ENCODE measurements at regions not wholly inside any gene's neighbourhood (a gene's known extent, or its start where the extent isn't known, plus 50 kb on each side); places are given as distances from the start of the nearest gene placed in this dataset.
"Not testable (repeated sequence)": the region's sequence is repeated elsewhere in the genome, so short reads cannot be mapped to it uniquely, and the experiment has no call there.

- DNase-seq (ENCODE audit: low spot score) = no peak
- in situ Hi-C loops (cut with HindIII; ENCODE audit: low sequenced_read_pairs) = no loop called here
These were observed 597.0 kb downstream of the IQCM start for GRCh38 chr4:149218672-149219071.

DNA sequence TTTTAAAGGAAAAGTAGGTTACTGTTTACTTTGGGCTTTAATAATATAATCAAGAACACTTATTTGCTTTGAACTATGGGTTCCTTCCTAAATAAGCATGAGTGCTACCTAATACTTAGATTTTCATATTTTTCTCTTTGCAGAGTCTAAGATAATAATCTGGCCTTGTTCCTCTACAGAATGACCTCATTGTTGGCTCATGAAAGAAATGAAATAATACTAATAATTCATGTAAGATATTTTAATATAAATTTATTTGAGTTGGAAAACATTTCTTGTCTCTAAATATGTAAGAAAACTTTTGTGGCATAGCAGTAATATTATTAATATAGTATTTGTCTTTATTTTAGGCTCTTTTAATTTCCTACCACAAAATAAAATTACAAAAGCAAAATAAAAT, 601.3 kb downstream of the IQCM start:
- in situ Hi-C loops (cut with HindIII; ENCODE audit: low sequenced_read_pairs) = no loop called here
- DNase-seq (ENCODE audit: low spot score) = no peak

DNA sequence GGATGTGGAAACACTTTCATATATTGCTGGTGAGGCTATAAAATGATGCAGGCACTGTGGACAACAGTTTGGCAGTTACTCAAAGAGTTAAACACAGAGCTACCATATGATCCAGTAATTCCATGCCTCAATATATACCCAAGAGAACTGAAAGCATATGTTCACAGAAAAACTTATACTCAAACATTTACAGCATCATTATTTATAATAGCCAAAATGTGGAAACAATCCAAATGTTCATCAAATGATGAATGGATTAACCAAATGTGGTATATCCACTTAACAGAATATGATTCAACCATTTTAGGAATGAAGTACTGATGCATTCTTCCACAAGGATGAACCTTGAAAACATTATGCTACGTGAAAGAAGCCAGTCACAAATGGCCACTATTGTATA, 603.8 kb downstream of the IQCM start:
- no peak for DNase-seq (ENCODE audit: low spot score)
- in situ Hi-C loops (cut with HindIII; ENCODE audit: low sequenced_read_pairs) = no loop called here

DNA sequence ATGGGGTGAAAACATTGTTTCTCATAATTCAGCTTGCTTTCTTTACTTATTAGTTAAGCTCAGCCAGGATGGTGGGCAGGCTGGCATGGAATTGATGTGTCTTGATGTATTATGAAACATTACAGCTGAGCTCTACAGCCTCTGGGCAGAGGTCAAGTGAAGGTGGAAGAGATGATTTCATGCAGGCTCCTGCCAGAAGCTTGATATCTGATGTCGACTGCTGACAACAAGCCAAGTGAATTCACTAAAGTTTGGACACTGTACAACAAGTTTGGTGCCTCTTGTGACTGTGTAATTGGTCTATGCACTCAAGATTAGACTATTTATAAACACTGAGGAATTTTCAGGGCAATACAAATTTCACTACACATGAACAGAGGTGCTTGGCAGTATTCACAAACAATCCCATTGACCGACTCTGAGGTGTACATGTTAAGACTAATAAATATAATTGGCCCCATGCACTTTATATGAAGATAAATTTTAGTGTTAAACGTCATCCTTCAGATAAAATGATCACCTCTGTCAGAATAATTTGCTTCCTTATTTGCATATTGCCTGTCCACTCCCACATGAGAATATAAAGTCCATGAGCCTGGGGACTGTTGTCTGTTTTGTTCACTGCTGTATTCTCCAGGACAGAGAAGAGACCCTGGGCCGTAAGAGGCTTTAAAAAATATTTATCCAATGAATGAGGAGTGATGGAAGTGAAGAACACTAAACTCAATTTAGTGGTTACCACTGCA, 612.2 kb downstream of the IQCM start:
- DNase-seq (ENCODE audit: low spot score) = no peak
- in situ Hi-C loops (cut with HindIII; ENCODE audit: low sequenced_read_pairs) = no loop called here

DNA sequence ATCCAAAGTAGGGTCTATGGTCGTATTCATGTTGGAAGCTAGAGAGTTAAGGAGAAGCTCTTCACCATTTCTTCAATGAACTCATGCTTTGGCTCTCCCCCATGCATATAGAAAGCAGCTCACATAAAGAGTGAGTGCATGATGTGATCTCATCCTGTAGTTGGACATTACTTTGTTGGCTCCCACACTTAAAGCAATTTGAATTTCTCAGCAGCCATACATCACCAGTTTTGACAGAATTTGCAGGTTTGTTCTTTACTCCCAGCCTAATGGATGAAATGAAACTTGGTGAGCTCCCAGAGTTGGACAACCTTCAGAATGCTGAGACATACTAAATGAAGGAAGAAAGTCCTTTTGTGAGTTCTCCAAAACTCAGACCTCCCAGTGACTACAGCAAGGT, 613.5 kb downstream of the IQCM start:
- in situ Hi-C loops (cut with HindIII; ENCODE audit: low sequenced_read_pairs) = no loop called here
- DNase-seq (ENCODE audit: low spot score) = no peak

DNA sequence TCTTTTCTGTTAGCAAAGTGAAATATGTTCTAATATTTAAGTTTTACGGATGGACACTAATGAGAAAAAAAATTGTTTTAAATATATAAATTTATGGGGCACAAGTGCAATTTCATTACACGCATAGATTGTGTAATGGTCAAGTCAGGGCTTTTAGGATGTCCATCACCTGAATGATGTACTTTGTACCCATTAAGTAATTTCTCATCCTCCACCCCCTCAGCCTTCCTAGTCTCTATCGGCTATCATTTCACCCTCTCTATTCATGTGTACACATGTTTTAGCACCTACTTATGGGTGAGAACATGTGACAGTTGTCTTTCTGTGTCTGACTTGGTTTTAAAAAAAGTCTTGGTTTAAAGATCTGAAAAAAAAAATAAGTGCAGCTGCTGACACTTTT, 616.0 kb downstream of the IQCM start:
- in situ Hi-C loops (cut with HindIII; ENCODE audit: low sequenced_read_pairs) = no loop called here
- no peak for DNase-seq (ENCODE audit: low spot score)

DNA sequence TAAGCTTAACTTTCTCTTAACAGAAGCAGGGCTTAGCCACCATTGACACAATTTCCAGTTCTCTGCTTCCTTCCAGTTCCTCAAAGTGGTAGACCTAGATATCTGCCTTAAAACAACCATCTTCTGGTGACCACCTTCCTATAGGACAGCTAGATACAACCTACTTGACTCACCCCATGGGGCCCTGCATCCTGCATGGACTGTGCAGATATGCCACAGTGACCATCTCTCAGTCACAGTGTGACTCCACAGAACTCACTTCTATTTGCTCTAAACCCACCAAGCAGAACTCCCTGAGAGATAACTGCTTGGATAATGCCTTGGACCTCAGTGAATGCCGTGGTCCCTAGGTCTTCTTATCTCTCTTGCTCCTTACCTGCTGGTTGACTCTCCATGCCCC, 621.6 kb downstream of the IQCM start:
- in situ Hi-C loops (cut with HindIII; ENCODE audit: low sequenced_read_pairs) = no loop called here
- DNase-seq (ENCODE audit: low spot score) = no peak

DNA sequence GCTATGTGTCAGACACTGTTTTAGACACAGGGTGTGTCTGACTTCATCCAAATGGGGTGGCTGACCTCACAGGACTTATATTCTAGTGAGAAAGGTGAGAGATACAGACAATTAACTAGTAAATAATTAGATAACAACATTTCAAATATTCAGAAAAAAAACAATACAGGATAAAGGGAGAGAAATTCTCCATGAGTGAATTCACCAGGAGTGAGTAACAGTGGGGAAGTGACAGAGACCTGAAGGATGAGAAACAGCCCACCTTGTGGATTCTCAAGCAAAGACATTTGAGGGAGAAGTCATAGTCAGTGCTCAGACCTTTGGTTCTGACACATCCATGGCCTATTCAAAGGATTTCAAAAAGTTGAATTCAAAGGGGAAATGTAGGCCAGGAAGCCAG, 627.9 kb downstream of the IQCM start:
- in situ Hi-C loops (cut with HindIII; ENCODE audit: low sequenced_read_pairs) = no loop called here
- no peak for DNase-seq (ENCODE audit: low spot score)

DNA sequence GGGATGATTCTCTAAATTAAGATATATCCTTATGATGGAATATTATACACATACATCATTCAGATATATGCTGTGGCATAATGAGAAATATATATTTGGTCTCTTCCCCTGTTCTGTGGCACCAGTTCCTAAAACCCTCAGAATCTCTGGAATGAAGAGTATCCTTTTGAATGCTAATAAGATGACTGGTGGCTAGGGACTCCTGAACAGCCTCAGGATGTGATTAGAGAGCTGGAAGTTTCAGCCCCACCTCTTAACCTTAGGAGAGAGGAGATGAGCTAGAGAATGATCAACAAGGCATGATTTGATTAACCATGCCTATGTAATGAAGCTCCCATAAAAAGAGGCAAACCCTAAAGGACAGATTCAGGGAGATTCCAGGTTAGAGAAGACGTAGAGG, 632.0 kb downstream of the IQCM start:
- DNase-seq (ENCODE audit: low spot score) = no peak

DNA sequence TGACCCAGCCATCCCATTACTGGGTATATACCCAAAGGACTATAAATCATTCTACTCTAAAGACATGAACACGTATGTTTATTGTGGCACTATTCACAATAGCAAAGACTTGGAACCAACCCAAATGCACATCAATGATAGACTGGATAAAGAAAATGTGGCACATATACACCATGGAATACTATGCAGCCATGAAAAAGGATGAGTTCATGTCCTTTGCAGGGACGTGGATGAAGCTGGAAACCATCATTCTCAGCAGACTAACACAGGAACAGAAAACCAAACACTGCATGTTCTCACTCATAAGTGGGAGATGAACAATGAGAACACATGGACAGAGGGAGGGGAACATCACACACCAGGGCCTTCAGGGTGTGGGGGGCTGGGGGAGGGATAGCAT, 634.2 kb downstream of the IQCM start:
- in situ Hi-C loops (cut with HindIII; ENCODE audit: low sequenced_read_pairs); DNase-seq (ENCODE audit: low spot score): not testable (repeated sequence)

More for the DNA sequence above, 632.0 kb downstream of the IQCM start:
- in situ Hi-C loops (cut with HindIII; ENCODE audit: low sequenced_read_pairs) = no loop called here

DNA sequence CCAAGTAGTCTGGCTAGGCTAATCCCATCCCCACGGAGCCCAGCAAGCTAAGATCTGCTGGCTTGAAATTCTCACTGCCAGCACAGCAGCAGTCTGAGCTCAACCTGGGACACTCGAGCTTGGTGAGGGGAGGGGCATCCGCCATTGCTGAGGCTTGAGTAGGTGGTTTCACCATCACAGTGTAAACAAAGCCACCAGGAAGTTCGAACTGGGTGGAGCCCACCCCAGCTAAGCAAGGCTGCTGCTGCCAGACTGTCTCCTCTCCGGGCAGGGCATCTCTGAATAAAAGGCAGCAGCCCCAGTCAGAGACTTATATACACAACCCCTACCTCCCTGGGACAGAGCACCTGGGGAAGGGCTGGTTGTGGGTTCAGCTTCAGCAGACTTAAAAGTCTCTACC, 639.6 kb downstream of the IQCM start:
- DNase-seq (ENCODE audit: low spot score) = no peak
- in situ Hi-C loops (cut with HindIII; ENCODE audit: low sequenced_read_pairs) = no loop called here

GRCh38 chr4:149175549-149175948, 640.1 kb downstream of the IQCM start:
- no peak for DNase-seq (ENCODE audit: low spot score)
- in situ Hi-C loops (cut with HindIII; ENCODE audit: low sequenced_read_pairs) = no loop called here

- no peak for DNase-seq (ENCODE audit: low spot score)
- in situ Hi-C loops (cut with HindIII; ENCODE audit: low sequenced_read_pairs) = no loop called here
These were observed 642.2 kb downstream of the IQCM start for GRCh38 chr4:149173241-149174013.

DNA sequence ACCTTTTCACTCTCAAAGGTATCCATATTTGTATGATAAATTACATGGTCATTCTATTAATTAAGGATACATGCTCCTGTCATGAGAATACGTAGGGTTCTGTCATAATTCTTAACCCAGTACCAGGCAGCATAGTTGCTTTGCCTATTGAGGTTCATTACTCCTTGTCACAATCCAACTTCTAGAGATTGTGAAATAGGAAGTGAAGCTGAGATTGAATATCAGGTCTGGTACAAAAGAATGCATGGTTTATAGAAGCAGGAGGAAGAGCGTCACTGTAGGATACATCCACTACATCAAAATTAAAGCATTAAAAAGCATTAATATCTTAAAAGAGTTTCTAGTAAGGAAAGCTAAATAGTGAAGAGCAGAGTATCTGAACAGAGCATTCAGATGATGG, 647.0 kb downstream of the IQCM start:
- in situ Hi-C loops (cut with HindIII; ENCODE audit: low sequenced_read_pairs) = no loop called here
- no peak for DNase-seq (ENCODE audit: low spot score)

GRCh38 chr4:149166876-149167275, 648.8 kb downstream of the IQCM start:
- no peak for DNase-seq (ENCODE audit: low spot score)
- in situ Hi-C loops (cut with HindIII; ENCODE audit: low sequenced_read_pairs) = no loop called here

- in situ Hi-C loops (cut with HindIII; ENCODE audit: low sequenced_read_pairs) = no loop called here
- DNase-seq (ENCODE audit: low spot score) = no peak
These were observed 649.3 kb downstream of the IQCM start for GRCh38 chr4:149166365-149166764.

GRCh38 chr4:149164282-149164681, 651.4 kb downstream of the IQCM start:
- DNase-seq (ENCODE audit: low spot score) = no peak
- in situ Hi-C loops (cut with HindIII; ENCODE audit: low sequenced_read_pairs) = no loop called here

DNA sequence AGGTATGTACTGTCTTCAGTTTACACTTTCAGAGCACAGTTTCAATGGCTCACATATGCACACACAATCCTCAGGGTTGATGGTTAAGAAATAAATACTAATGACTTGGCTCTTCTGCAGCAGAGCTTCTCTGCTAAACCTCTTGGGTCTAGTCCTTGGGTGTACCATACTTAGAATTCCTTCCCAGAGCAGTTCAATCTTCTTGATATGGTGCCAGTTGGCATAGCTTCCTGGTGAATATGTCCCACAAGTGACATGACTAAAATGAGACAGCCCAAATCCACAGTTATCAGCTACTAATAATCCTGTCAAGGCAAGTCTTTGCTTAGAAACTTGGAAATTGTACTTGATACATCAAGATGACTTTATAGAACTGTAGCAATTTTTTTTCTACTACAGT, 654.4 kb downstream of the IQCM start:
- in situ Hi-C loops (cut with HindIII; ENCODE audit: low sequenced_read_pairs) = no loop called here
- no peak for DNase-seq (ENCODE audit: low spot score)

DNA sequence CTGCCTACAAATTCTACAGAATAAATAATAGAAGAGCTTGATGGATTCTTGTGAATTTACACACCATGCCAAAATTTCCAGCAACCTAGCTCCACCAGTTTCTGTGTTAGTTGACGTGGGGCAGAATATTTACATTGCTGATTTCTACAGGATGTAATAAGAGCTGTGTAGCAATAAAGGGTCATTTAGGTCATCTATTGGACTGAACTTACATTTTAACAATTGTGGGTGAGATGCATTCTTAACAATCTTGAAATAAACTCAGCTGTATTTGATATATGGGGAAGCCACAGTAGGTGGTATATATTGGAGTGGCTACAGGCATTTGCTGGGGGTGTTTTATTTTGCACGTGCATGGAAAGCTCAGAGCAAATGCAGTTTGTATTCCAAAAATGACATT, 655.3 kb downstream of the IQCM start:
- in situ Hi-C loops (cut with HindIII; ENCODE audit: low sequenced_read_pairs) = no loop called here

DNA sequence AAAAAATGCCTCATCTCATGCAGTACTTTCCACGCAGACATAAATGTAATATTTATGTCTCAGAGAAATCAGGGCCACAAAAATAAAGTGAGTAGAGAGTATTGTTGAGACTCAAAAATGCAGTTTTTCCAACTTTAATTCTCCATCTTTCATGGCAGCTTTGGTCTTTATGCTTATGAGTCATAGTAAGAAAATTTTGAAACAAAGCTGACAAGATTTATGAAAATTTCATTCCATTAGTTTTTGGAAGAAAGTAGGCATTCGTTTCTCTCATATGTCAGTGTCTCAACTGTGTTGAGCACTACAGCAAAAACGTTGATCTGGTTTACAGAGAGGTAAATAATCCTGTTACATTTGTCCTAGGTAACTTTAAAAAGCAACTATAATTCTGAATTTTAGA, 656.8 kb downstream of the IQCM start:
- no peak for DNase-seq (ENCODE audit: low spot score)

More for the DNA sequence above, 655.3 kb downstream of the IQCM start:
- DNase-seq (ENCODE audit: low spot score) = no peak

GRCh38 chr4:149145803-149146202, 669.8 kb downstream of the IQCM start:
- in situ Hi-C loops (cut with HindIII; ENCODE audit: low sequenced_read_pairs) = no loop called here
- DNase-seq (ENCODE audit: low spot score) = no peak

More for the DNA sequence above, 656.8 kb downstream of the IQCM start:
- in situ Hi-C loops (cut with HindIII; ENCODE audit: low sequenced_read_pairs) = no loop called here
